ENCODE measurements at regions not wholly inside any gene's neighbourhood (a gene's known extent, or its start where the extent isn't known, plus 50 kb on each side); places are given as distances from the start of the nearest gene placed in this dataset.
"Not testable (repeated sequence)": the region's sequence is repeated elsewhere in the genome, so short reads cannot be mapped to it uniquely, and the experiment has no call there.

DNA sequence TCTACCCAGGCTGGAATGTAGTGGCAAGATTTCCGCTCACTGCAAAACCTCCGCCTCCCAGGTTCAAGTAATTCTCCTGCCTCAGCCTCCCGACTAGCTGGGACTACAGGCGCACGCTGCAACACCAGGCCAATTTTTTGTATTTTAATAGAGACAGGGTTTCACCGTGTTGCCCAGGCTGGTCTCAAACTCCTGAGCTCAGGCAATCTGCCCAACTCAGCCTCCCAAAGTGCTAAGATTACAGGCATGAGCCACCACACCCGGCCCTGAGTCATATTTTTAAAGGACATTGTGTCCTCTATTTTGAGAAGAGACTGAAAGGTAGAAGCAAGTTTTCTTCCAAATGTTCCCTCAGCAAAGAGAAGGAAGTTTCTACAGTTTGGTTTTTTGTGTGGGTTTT lies 227.1 kb downstream of the KCTD12 start:
- DNase-seq (ENCODE audit: low read depth), result not testable (repeated sequence)

DNA sequence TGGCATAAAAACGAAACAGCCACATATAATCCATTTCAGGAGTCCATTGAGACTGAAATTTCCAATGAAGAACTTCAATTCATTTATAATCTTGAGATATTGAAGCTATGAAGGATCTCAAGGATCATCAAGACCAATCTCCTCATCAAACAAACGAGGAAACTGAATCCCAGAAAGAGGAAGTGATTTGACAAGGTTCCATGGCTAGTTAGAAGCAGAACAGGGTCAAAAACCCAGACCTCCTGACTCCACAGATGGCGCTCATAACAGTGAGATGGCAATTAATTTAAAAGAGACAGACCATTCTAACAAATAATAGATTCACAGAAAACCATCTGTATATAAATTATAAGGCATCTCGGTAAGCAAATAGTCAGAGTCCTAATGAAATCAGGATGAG lies 229.7 kb downstream of the KCTD12 start:
- DNase-seq (ENCODE audit: low read depth), result no peak

DNA sequence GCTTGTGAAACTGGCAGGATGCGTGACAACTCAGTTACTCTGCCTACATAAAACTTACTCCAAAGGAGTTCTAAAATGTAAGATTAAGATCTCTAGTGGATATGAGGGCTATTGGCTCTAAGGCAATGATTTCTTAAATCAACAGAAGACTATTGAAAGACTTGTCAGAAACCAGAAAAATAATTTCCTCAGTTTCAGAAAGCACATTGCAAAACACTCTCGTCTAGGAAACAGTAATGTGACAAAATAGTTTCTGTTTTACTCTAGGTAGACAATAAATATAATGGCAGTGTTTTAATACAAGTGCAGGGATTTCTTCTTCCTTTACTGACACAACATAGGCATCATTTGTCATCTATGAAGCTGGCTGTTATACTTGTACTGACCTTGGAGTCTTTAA lies 230.1 kb downstream of the KCTD12 start:
- no peak for DNase-seq (ENCODE audit: low read depth)

DNA sequence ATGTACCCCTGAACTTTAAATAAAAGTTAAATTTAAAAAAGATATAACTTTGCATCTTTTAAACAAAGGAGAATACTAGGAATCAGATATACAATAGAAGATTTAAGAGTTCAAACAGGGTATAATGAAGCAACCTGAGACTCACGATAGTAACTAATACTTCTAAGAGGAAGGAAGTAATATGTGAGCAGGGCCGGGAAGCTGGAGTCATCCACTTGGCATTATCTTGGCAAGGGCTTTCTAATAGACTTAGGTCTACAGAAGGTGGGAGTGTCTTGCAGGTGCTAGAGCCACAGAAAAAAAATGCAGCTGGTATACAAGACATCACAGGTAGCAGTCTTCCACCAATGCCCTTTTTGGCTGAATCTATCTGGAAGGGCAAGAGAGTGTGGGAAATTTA lies 231.9 kb downstream of the KCTD12 start:
- no peak for DNase-seq (ENCODE audit: low read depth)

DNA sequence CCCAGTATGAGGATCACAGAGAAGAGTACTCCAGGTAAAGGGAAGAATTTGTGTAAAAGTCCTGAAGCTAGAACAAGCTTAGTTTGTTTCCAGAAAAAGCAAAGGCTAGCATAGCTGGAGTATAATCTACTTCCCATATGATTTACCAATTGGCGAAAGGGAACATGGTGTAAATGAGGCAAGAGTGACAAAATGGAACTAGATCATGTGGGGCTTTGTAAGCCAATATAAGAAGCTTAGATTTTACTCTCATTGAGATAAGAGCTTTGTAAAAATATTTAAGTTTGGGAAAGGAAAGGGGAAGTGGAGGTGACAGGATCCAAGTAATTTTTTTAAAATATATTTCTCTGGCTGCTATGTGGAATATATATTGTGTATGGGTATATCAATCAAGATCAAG lies 234.9 kb downstream of the KCTD12 start:
- DNase-seq (ENCODE audit: low read depth), result no peak

DNA sequence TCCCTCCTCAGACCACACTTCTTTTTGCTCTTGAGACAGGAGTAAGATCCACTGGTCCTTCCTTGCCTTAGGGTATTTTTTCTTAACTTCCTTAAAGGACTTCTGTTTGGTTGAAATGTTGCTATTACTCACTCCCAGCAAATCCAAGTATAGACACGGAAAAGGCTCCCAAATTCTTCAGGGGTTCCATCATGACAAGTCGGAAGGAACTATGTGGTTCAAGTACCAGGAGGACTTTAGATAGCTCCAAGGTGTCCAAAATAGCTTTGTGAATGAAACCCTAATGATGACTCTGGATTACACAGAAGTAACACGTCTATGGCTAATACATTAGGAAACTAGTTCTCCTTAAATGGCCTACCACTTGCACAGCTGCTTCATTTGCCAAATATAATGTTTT lies 238.7 kb downstream of the KCTD12 start:
- no peak for DNase-seq (ENCODE audit: low read depth)

DNA sequence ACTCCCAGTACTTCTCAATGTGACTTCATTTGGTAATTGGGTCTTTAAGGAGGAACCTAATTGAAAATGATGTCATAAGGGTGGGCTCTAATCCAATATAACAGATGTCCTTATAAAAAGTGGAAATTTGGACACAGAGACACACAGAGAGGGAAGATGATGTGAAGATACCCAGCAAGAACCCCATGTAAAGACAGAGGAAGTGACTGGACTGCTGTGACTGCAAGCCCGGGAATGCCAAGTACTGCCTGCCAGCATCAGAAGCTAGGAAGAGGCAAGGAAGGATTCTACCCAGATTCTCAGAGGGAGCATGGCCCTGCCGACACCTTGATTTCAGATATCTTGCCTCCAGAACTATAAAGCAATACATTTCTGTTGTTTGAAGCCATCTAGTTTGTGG lies 239.3 kb downstream of the KCTD12 start:
- DNase-seq (ENCODE audit: low read depth), result no peak

DNA sequence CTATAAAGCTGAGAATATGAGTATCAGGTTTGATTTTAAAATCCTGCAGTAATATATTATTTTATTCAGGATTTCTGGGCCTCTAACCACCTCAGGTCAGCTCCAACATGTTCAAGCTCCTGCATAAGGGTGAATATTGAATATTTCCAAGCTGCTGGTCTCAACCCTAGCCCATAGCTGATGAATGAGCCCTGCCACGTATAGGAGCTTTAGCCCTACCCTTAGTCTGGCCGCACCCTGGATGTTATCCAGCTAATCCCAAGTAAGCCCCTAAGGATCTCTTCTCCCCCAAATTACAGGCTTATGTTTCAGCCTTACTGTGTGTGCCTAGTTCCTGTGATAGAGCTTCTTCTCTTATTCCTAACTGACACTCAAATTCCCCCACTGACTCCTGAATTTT lies 240.6 kb downstream of the KCTD12 start:
- no peak for DNase-seq (ENCODE audit: low read depth)

DNA sequence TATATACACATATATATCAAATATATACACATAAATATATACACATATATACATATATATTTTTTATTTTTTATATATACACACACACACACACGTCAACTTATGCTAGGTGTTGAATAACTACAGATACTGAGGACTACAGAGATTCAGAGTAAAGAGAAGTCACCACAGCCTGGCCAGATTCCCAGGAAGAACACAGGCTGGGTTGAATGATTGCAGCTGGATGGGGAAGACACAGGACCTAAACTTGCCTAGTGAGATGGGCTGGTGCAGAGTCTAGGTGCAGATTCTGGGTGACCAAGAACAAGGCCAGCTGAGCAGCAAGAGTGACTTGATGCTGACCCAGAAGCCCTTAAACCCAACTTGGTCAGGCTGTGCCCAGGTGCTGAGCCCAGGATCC lies 241.3 kb downstream of the KCTD12 start:
- DNase-seq (ENCODE audit: low read depth), result no peak

DNA sequence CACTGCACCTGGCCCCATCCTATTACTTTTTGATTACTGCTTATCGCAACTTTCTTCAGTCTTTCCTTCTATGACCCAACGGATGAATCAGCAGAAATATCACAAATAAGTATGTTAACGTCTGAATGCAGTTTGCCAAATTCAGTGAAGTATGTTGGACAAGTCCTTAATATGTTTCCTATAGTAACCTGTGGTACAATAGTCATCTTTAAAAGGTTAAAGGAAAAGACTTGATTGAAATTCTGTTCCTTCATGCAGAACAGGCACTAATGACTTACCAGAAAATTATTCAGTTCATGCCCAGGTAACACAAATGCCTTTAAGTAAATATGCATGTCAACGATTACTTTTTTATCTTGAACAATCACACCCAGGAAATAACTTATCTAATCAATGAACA lies 242.6 kb downstream of the KCTD12 start:
- DNase-seq (ENCODE audit: low read depth), result no peak

DNA sequence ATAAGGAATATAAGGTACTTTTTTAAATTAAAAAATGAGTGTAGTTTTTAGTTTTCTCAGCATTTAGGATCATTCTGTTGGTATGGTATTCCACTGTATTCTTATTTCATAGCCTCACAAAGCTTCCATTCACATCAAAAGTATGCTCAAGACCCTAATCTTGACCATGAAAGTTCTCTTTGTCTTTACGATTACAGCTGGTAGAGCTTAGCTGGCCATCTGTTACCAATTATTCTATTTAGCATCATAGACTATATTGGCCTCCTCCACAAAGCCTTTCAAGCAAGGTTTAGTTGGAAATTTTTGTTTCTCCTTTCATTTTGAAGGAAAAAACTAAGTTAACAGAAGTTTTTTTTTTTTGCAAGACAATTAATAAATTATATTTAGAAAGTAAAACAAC lies 245.1 kb downstream of the KCTD12 start:
- no peak for DNase-seq (ENCODE audit: low read depth)

DNA sequence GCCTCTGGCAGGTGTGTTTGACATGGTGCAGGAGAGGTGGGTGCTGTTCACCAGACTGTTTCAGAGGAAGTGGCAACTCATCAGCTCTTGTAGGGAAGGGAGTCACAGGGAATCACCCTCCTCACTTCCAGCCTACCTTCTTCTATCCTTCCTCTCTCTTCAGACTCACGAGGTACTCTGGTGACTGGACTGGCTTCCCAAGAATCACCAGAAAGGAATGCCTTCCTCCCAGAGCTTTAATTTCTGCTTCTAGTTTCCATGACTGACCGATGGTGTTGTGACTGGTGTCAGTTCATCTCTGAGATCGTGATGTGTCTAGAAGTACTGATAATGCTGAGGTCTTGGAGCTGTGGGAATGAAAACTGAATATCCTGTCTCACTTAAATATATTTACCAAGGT lies 247.3 kb downstream of the KCTD12 start:
- no peak for DNase-seq (ENCODE audit: low read depth)

DNA sequence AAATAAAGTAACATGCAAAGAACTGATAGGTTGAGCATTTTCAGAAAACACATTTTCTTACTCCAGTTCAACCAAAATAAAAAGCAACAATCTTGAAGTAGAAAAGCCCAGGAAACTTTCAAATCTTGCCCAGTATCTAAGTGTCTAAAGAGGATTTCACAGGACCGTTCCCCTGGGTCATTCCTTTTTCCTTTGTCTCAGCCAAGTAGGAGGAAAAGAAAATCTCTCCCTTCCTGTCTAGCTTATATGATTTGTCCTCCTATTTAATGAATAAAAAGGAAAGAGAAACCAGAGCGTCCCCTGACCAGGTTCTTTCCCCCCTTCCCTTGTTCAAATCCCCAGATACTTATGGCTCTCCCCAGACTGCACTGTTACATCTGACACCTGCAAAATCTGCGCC lies 248.0 kb downstream of the KCTD12 start:
- DNase-seq (ENCODE audit: low read depth), result no peak

DNA sequence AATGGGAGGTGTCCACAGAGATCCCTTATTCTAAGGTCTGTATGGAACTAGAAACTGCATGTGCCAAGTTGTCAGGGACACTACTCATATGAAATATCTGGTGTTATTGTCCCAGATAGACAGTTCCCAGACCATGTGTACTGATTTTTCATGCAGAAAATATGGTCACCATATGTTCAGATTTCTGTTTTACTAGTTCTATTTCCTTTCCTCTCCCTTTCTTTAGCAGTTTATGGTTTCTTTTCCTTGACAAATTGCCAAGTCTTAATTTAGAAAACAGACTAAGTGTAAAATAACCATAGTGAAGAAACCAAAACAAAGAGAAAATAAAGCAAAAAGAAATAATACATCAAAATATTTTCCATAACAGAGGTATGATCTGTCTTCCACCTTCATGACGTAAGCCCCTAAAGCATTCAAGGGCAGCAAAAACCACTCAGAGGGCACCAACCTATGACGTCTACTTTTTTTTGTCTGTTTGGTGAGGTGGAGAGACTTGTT lies 248.5 kb downstream of the KCTD12 start:
- DNase-seq (ENCODE audit: low read depth), result no peak

DNA sequence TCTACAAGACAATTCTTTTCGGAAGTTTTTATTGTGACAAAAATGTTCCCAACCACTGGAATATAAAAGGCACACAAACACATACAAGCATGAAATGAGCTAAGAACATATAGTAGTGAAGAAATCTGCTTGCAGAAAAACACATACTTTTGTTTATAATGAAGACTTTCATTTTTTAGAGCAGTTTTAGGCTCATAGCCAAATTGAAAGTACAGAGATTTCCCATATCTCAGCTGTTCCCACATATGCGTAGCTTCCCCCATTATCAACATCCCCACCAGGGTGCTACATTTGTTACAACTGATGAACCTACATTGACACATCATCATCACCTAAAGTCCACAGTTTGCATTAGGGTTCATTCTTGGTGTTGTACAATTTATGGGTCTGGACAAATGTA lies 249.4 kb downstream of the KCTD12 start:
- DNase-seq (ENCODE audit: low read depth), result no peak

DNA sequence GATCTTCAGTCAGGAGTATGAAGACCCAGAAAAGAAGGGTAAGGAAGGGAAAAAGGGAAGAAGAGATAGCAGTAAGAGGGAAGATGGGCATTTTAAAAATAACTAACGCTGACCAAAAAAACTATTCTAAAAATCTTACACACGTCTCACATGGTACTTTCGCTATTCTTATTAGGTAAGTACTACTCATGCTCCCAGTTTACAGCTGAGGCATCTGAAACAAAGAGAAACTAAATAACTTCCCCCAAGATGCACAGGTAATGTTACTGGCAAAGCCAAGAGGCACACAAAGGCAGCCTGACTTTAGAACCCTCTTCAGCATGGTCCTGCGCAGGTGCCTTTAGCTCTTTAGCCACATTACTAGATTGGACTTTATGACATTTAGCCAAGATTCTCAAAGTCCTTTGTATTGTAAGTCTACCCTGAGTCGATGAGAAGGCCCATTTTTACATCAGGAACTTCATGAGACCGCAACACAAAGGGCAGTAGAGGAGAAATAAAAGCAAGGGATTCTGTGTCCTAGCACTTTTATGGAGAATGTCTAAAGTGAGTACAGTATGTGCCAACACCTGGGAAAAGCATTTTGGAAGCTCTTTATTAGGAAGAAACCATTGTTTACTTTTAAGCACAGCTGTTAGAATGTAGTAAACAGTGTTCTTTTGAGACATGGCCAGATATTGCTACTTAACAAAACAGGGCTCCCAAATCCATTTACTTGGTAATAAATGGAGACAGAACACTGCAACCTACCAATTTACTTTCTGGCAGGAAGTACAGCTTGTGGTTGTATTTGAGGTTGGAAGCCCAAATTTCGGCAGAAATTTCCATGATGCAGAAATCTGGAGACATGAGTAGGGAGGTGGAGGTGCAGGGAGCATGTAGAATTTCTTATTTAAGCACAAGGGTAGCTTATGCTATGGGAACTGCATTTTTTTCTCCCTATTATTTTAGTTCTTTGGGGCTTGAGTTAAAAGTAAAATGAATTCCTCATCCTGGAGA lies 250.7 kb downstream of the KCTD12 start:
- no peak for DNase-seq (ENCODE audit: low read depth)

DNA sequence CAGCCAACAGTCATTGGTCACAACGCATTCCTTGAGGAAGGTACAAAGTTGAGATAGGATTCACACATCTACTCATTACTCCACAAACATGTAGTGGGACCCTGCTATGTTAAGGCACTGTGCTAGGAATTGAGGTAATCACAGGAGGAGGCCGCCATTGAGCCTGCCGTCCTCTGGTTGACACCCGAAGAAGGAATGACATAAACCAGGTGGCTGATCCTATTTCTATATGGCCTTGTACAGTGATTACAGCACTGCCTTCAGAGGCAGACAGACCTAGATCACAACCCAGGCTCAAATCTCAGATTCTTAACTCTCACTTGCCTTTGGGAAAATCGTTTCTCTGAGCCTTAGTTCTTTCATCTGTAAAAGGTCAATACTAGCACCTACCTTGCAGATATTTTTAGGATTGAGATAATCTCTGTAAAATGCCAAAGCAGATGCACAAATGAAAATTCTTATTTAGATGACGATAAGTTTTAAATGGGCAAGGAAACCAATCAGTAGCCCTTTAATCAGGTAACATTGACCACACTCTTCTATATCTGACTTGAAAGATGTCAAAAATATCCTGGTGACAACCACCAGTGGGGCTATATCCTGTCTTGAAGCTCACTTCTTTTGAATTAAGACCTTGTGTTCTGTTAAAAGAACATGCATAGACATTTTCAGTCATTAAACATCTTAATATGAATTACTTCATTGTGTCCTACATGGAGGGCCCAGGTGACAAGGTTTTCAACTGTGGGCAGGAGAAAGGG lies 251.6 kb downstream of the KCTD12 start:
- no peak for DNase-seq (ENCODE audit: low read depth)

DNA sequence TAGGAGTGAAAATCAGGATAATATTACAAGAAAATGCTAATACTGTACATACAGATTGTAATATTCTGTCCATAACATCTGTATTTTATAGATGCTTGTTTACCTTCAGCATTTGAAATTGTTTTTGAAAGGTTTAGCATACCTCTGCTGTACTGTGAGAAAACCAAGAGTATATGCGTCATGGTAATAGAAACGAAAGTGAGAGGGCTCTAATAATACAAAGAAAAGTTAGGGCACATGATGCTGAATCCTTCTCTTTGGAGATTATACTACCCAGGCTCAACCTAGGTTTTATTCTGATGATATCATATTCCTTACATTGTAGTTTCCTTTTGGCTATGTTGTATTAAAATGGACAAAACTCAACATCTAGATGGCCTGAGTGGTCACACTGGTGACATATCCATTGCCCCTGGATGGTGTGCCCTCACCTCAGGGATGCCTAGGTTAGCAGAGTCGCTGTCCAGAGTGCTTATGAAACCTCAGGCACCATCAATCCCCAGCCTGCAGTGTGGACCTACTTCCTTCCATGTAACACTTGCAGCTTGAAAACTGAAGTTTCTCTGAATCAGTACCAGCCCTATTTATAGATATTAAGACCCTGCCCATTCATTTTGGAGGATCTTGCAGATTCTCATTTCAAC lies 253.7 kb downstream of the KCTD12 start:
- no peak for DNase-seq (ENCODE audit: low read depth)

DNA sequence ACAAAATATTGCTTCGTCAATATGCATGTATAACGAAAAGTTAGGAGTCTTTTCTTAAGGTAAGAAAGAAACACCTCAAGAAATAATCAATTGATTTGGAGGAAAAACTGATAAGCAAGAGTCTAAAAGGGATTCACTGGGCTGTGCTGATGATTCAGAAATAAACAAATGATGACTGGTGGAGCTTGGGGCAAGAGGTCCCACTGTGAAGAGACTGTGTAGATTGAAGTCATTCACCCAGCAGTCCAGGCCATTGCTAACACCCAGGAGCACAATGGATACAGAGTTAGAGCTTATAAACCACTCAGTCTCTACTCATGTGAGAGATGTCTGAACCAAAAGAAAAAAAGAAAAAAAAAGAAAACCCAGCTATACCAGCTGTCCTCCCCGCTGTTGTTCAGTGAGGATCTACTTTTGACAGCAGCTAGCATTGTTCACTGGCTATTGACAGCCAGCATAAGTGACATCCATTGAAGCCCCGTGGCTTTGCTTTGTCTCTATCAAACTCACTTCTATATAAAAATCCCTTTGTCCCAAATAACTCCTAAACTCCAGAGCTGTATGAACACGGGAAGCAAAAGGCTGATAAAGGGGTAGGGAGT lies 255.5 kb downstream of the KCTD12 start:
- DNase-seq (ENCODE audit: low read depth), result no peak

DNA sequence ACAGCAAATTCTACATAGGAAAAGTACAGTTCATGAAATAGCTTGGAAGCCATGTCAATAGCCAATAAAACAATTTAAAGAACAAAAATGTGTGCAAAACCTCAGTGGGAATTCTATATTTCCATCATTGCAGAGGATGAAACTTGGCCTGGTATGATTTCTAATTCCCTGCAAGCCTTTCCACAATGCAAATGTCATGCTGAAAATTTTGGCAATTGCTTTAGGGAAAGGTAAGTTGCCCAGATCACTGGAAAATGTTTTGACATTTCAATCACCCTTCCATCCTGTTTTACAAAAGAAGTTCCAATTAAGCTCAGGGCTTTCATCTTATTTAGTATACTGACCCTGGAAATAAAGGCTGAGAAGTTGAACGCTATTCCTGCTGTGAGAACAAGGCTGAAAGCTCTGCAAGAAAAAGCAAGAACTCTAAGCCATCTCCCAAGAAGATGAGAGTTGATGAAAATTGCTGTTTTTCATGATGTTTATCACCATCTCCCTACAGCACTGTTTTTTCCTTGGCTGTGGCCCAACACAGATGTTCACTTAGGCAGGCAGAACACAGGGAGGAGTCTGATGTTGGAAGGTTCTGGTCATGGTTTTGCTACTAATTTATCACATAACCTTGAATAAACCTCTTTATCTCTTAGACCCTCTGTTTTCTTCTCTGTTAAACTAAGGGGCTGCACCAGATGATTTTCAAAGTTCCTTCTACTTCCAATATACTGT lies 263.7 kb downstream of the KCTD12 start:
- DNase-seq (ENCODE audit: low read depth), result no peak

DNA sequence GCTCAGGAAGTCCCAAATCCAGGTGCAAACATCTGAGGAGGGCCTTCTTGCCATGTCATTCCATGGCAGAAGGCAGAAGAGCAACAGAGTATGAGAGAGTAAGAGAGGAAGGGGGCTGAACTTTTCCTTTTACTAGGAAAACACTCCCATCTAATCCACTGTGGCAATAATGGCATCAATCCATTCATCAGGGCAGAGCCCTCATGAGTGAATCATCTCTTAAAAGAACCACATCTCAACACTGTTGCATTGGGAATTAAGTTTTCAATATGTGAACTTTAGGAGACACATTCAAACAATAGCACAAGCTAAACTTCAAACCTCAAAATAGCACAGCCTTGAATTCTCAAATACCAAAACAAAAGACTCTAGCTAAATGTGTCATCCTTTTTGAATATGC lies 264.5 kb downstream of the KCTD12 start:
- DNase-seq (ENCODE audit: low read depth), result no peak

DNA sequence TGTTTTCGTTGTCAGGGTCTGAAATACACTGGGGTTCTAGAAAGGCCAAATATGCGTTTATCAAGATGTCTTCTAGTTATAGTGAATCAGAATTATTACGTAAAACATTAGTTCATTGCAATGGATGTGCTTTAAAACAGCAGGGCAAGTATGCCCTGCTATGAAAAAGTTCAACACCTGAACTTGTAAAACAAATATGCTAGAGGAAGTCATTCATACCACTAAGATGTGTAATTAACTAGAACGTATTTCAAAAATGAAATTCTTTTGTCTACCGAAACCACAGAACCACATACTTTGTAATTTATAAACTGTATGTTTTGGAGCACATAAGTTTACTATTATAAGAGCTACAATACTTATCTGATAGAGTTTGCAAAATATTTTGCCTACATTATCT lies 266.2 kb downstream of the KCTD12 start:
- no peak for DNase-seq (ENCODE audit: low read depth)
